NCI-H748 (cell line): ENCODE measurements at regions not wholly inside any gene's neighbourhood (a gene's known extent, or its start where the extent isn't known, plus 50 kb on each side); places are given as distances from the start of the nearest gene placed in this dataset.

ENCODE experiments used
- DNase-seq: peaks from one replicate; lab custom pipeline; 2025; ENCODE audit not compliant: unreplicated experiment; lab: John Stamatoyannopoulos, UW

DNA sequence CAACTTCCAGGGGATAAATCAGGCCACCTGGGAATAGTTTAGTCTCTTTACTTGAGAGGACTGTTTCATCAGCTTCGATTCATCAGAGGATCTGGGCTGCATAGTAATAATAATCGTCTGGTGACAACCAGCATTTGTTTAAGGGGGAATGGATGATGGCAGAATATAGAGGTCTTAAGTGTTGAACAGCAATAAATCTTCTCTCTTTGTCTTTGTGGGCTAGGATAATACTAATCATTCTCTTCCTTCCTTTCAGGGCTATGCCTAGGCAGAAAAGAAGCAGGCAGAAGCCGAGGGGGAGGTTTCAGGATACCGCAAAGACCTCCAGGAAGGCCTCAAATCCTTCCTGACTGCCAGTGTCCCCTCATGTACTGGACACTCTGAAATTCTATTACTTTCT lies 150.4 kb upstream of the GAREM1 start:
- DNase-seq: no peak

DNA sequence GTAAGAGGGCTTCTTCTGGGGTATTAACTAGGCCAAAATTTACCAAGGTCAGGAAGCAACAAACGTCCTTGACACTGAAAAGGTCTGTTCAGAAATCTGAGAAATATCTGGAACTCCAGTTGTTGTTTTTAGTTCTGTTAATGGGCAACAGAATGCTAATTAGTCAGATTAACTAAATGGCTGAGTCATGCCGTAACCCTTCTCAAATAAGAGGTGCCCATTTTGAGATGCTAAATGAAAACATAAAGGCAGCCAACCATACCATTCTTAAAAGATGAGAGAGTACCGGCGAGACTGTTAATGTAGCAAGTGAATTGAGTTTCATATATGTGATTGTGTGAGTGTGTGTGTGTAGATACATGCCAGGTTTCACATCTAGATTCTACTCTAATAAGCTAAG lies 147.9 kb upstream of the GAREM1 start:
- no peak for DNase-seq

DNA sequence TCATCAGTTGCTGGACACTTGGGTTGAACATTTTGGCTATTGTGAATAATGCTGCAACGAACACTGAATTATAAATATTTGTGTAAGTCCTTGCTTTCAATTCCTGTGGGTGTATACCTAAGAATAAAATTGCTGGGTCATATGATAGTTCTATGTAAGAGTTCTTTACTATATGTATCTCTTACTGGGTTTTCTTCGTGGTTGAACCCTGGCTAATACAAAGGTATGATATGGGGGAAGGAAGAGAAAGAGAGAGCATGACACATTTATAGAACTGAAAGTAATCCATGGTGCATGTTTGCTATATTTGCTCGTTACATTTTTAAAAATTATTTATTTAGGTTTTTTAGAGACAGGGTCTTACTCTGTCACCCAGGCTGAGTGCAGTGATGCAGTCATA lies 143.1 kb upstream of the GAREM1 start:
- DNase-seq: no peak

DNA sequence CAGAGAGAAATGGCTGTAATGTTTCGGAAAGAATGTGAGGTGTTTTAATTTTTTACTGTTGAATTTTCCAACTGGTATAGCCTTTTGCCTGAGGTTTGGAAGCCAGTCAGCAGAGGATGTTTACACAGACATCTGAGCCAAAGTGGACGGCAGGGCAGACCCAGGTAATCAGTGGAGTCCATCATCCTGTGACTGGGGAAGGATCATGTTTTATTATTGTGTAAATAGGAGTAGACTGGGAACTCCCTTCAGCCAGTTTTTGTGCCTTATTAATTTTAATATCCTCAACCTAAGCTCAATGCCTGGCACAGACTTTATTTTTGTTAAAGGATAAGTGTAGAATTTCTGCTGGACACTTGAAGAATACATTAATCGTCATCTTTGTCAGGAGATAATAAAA lies 142.0 kb upstream of the GAREM1 start:
- peak; percentile 86 for DNase-seq

DNA sequence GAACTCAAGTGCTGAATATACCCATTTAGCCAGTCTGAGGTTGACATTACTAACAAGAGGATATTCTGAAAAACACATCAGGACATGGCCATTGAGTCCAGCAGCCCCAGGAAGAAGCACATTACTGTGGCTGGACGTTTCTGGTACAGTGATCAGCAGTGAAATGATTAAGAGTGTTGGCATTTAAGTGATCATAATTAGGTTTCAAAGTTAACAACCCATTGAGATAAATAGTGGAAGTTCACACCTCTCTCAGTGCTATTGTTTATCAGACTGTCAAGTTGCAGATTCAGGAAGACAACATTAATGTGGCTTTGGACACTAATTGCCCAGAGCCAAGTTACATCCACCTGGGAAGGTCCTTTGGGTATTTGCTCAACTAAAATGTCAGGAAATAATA lies 139.5 kb upstream of the GAREM1 start:
- DNase-seq: peak; percentile 12

DNA sequence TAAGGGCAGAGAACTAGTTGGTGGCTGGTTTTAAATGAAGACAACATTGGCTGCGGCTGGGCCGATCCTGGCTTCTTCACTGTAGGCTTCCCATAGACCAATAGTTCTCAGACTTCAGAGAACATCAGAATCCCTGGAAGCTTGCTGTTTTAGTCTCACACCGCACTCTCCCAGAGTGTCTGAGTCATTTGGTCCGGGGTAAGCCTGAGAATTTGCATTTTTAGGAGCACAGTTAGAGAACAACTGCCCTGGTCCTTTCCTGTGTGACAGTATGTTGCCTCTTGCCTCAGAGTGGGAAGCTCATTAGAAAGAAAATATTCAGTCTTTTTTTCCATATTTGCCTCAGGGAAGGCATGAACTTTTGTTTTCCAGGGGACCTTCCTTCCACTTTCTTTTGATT lies 137.1 kb upstream of the GAREM1 start:
- no peak for DNase-seq

DNA sequence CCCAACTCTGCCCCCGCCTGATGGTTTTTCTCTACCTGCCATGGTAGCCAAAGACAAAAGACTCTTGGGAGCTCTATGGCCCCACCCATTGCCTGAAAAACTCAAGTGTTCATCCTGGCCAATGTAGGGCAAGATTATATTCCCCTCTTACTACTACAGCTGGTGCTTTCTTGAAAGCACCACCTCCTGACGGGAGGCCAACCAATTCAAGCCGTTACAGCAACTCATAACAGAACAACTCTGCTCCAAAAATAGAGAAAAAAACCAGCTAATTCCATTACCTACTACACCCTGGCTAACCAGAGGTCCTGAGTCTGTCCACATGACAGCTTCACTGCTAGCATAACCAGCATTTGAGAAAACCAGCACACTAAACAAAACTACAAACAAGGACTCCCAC lies 127.5 kb upstream of the GAREM1 start:
- no peak for DNase-seq

DNA sequence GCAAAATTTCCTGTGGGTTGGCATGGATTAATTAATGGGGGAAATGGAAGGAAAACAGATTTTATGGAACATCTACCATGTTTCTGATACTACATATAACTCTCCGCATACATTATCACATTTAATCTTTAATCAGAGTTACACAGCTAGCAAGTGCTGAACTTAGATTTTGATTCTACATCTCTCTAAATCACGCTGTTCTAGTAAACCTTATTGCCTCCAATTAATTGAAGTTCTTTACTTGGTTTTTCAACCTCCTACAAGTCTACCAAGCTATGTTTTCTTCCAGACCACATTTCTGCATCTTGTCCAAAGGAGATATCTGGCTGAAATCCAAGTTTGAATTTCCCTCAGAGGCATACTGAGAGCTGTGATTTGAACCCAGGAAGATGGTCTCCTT lies 125.8 kb upstream of the GAREM1 start:
- no peak for DNase-seq

DNA sequence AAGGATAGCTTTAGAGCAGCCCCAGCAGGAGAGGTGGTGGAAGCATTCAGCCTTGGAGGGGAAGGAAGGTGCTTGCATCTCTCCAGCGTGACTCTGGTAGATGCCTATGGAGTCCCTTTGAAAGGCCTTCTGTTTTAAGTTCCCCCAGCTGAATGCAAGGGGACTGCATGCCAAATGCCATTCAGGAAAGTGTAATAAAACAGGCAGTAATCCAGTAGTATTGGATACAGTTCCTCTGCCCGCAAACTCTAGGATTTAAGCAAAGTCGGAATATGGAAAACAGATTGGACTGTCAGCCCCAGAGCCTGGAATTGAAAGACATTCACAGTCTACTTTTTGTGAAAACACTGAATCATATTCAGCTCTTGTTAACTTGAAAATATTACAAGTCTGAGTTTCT lies 125.2 kb upstream of the GAREM1 start:
- no peak for DNase-seq

DNA sequence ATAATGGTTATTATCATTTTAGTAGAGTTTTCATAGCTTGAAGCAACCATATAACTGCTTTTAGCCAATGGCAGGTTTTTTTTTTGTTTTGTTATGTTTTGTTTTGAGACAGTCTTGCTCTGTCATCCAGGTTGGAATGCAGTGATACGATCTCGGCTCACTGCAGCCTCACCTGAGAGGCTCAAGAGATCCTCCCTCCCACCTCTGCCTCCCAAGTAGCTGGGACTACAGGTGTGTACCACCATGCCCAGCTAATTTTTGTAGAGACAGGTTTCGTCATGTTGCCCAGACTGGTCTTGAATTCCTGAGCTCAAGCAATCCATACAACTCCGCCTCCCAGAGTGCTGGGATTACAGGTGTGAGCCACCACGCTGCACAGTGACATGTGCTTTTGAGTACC lies 117.5 kb upstream of the GAREM1 start:
- DNase-seq: no peak

DNA sequence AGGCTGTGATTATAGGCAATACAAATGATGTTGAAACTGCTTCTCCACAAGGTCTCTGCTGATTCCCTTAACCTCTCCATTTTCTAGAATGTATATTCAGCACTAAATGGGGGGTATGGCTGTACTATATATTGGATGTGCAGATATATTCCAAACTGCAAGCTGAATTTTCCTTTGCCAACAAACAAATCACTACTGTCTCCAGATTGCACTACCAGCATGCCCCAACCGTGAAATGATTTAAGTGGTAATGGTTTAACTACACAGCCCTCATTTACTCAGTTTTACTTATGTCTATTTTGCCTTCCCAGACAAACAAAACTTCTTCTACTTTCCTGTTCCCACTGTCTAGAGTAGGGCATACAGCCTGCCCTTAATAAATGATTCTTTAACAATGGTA lies 112.7 kb upstream of the GAREM1 start:
- no peak for DNase-seq

DNA sequence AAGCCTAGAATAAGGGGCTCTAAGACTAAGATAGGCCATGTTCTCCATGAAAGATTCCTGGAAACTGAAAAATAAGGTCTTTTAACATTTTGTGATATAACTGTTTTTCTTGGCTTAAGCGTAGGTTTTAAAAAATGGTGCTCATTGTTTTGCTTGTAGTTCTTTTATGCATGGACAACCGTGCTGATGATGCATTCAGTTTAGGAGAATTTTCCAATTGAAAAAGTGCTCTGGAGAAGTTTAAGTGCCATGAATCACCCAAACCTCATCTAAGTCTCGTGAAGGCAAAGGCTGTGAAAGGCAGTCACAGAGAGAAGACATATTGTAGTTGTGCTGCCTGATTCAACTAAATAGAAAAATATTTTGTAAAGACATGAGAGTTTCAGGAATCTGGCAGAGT lies 111.8 kb upstream of the GAREM1 start:
- no peak for DNase-seq

DNA sequence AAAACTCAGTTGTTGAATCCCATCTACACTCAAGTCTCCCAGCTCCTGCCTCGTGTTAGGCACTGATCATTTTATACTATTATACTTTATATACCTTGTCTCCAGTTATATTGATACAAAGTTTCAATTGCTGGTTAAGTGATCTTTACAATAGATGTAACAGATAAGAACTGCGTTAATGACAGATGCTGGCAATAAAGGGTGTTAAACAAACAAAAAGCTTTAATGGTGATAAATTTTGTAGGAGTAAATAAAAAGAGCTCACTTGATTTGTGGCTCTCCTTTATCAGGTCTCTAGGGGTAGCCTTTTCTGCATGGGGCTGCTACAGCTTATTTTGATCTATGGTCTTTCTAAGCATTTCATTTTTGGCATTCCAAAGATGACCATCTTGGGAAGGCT lies 106.9 kb upstream of the GAREM1 start:
- peak; percentile 68 for DNase-seq

DNA sequence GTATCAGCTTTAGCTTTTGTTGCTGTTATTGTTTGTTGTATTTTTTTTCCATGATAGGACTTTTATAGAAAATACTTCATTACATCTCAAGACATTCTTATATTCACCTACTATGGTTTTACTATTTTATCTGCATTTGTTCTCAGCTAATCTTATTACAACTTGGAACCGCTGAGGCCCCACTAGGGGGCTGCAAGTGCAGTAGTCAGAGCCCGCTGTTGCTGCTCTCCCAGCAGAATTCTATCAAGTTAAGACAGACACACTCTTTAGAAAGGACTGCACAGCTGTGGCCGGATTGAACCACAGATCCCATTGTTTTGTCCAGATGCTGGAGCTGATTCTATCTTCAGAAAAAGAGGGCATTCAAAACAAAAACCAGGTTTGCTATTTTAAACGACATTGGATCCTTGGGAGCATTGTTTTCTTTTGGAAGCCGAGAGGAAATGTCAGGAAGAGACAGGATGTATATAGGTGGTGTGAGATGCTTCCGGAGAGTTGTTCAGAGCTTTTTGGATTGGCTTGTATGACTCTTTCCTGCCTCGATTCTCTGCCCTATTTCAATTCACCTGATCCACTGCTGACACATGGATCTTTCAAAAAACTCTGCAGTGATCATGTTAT lies 105.7 kb upstream of the GAREM1 start:
- peak; percentile 58 for DNase-seq

DNA sequence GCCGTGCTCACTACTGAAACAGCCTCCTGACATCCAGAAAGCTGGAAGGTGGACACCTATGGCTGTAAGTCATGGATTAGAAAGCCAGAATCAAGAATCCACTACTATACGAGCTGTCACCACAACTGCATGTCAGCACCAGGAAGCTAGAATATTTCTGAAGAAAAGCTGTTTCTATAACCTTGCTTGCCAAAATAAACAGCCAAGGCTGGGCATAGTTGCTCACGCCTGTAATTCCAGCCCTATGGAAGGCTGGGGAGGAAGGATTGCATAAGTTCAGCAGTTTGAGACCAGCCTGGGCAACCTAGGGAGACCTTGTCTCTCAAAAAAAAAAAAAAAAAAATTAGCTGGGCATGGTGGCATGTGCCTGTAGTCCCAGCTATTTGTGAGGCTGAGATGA lies 96.3 kb upstream of the GAREM1 start:
- DNase-seq: no peak

DNA sequence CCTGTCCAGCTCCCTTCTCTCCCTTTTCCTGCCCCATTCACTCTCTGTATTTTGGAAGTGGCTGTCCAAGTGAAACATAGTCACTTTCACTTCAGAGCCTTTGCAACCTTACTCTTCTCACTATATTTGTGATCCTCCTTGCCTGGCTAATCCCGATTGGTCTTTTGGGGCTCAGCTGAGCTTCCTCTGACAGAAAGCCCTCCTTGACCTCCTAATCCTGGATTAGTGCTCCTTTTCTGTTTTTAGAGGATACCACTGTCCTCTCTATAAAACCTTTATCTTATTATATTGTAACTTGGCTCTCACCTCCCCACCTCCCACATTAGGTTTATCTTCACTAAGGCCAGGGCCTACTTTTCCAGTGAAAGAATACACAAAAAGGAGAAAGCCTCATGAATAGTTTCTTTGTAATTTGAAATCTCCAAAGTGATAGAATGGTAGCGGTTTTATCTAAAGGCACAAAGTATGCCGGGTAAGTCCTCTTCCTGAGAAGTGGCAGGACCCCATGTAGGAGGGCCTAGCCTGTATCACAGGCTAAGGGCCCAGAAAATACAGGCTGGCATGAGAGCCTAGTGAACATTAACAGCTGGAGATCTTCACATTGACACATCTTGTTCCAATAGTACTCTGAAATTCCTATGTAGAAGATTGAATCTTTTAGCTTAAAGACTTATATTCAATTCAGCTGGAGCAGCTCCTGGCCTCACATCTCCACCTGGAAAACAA lies 83.1 kb upstream of the GAREM1 start:
- no peak for DNase-seq

DNA sequence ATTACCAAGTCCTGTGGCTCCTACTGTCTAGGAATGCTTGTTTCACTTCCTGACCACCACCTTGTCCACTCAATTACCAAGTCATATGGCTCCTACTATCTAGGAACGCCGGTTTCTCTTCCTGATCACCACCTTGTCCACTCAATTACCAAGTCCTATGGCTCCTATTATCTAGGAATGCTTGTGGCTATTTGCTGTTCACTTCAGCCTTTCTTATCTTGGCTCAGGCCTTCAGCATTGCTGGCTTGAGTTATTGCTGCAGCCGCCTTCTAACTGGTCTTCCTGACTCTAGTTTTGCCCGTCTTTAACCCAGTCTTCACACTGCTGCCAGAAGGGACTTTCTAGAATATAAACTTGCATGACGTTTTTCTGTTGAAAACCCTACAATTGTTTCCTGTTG lies 82.5 kb upstream of the GAREM1 start:
- DNase-seq: no peak

DNA sequence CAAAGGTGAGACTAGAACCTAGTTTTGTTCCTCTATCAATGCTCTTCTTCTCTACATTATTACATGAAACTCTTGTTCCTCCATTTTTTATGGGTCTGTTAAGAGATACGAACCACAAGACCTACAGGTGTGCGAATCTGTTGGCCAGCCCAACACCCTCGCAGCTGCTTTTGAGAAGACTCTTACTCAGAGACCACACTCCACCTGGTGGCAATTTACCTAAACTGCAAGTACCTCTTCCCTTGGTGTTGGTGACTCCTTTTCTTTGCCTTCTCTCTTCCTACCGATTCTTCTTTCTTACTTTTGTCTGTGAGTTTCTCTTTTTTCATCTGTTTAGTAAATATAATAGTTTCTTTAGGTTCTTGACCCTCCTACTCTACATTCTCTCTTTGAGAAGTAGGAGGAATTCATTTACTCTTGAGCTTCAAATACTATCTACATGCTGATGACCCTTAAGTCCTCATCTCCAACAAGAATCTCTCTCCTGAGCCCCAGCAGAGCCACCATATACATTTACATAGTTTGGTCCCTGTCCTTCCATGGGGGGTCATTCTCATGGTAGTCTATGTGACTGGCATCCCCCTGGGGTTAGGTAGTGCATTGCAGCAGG lies 81.8 kb upstream of the GAREM1 start:
- peak; percentile 86 for DNase-seq

DNA sequence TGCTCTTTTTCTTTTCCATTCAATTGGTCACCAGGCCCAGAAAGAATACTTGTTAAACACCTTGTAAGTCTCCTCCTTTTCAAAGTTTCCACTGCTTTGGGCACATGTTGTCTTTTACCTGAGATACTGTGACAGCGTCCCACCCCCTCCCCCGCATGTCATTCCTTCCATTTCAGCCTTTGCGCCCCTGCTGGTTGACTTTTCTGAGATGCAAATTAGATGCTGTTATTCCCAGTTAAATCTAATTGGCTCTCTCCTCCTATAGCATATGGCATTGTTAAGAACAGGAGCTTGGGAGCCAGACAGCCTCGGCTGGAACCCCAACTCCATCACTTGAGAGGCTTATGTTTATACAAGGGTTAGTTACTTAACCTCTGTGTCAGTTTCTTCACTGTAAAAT lies 80.3 kb upstream of the GAREM1 start:
- DNase-seq: no peak

DNA sequence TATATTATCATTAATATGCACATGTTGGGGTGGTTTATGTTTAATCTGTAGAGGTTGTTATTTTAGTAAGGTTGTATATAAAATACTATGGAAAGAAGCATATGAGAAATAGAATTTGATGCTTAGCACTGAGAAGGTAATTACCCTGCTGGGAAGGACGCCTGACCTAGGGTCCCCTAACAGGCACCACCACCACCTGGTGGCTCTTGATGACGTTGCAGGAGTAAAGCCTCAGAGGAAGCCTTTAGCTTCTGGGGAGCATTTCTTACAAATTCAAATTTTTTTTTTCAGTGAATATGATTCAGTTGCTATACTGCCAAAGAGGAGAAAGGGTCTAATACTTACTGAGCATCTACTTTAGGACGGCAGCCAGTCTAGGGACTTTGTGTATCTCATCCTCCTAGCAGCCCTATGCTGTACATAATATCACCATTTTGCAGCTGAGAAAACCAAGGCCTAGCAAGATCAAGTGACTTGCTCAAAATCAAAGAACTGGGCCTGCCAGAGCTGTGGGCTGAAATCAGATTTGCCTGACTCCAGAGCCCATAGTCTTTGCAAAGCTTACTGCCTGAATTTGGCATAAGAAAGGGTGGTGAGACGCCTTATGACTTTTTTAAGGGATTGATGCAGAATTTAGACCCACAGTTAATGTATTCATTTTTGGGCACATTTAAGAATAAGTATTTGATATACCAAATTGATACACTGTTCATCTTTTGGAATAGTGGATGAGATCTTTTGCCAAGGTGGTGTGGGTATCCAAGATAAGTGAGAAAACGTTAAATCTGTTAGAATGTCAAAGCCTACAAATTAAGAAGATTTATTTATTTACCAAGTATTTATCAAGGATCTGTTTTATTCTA lies 78.8 kb upstream of the GAREM1 start:
- DNase-seq: peak; percentile 84

DNA sequence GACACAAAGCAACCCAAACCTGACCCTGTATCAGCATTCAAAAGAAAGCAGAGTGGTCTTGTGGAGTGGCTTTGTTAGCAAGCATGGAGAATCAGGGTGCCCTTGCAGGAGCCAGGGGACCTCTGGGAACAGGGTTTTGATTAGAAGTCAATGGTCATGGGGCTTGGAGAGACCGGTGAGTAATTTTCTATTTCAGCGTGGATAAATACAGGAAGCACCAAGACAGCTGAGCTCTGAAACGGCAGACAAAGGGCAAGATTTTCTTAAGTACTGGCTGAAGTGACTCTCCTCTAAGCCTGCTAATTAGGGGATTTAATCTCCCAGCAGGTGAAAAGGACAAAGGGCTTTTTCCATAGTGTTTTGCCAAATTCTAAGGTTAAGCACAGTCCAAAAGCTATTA lies 78.0 kb upstream of the GAREM1 start:
- DNase-seq: peak; percentile 91

DNA sequence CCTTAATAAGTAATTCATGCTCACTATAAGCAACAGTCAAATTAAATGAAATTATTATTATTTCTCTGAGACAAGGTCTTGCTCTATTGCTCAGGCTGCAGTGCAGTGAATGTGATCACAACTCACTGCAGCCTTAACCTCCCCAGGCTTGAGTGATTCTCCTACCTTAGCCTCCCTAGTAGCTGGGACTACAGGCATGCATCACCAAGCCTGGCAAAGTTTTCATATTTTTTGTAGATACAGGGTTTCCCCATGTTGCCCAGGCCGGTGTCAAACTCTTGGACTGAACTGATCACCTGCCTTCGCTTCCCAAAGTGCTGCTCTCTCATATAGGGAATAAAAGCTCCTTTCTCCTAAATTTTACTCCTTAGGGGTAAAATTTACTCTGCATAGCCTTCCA lies 74.9 kb upstream of the GAREM1 start:
- DNase-seq: no peak
